ENCODE measurements at regions not wholly inside any gene's neighbourhood (a gene's known extent, or its start where the extent isn't known, plus 50 kb on each side); places are given as distances from the start of the nearest gene placed in this dataset.

GRCh38 chr7:95669513-95669912, 73.2 kb upstream of the PDK4 start:
- H4K20me1 ChIP-seq (ENCODE audit: control insufficient read depth, extremely low read depth, insufficient read depth, low read length), result no peaks in the 10 kb centered on the region
- H2AFZ ChIP-seq (ENCODE audit: control insufficient read depth, low read length), result no peak overlapping the region
- H3K4me1 ChIP-seq (ENCODE audit: control insufficient read depth, extremely low read depth, insufficient read depth, low read length), result no peaks in the 10 kb centered on the region
- no peak overlapping the region for H3K9ac ChIP-seq (ENCODE audit: control insufficient read depth, extremely low read depth, insufficient read depth, low read length)
- H3K27ac ChIP-seq (ENCODE audit: control insufficient read depth, insufficient read depth, low read length), result no peak overlapping the region
- H3K36me3 ChIP-seq (ENCODE audit: control insufficient read depth in 2 of 2, extremely low read depth in 1 of 2, insufficient read depth in 2 of 2, low read length in 2 of 2), result no peaks in the 10 kb centered on the region
- TF ChIP-seq CTCF (optimal IDR thresholded peaks at IDR 0.05 in 1 of 3, IDR thresholded peaks at IDR 0.05 in 1 of 3, conservative IDR thresholded peaks at IDR 0.05 in 1 of 3; ENCODE audit: extremely low read depth in 1 of 3, insufficient read depth in 2 of 3, low read length in 3 of 3) (no peak), EZH2 (IDR thresholded peaks at IDR 0.05; ENCODE audit: low read length) (no peak)
- dilution Hi-C loops (cut with MboI; ENCODE audit: extremely low pct_ligation_motif_present, low sequenced_read_pairs), result no loop called here
- no peaks in the 10 kb centered on the region for H3K9me1 ChIP-seq (ENCODE audit: control insufficient read depth, extremely low read depth, insufficient read depth, low read length)
- FAIRE-seq (no peak), DNase-seq (ENCODE audit: low read depth, low spot score) (no peak)
- no peak overlapping the region for H3K4me3 ChIP-seq (ENCODE audit: control insufficient read depth in 2 of 3, extremely low read depth in 1 of 3, insufficient read depth in 2 of 3, low read depth in 1 of 3, low read length in 3 of 3)
- no peak overlapping the region for H3K4me2 ChIP-seq (ENCODE audit: control insufficient read depth, extremely low read depth, insufficient read depth, low read depth, low read length)
- no peaks in the 10 kb centered on the region for H3K79me2 ChIP-seq (ENCODE audit: control insufficient read depth, insufficient read depth, low read length)
- H3K9me3 ChIP-seq (ENCODE audit: control insufficient read depth, low read depth, low read length), result no peaks in the 10 kb centered on the region
- no peaks in the 10 kb centered on the region for H3K27me3 ChIP-seq (ENCODE audit: control insufficient read depth, extremely low read depth, insufficient read depth, low read length)

GRCh38 chr7:95668504-95669018, 72.2 kb upstream of the PDK4 start:
- dilution Hi-C loops (cut with MboI; ENCODE audit: extremely low pct_ligation_motif_present, low sequenced_read_pairs), result no loop called here

More at GRCh38 chr7:95668504-95669018, 72.2 kb upstream of the PDK4 start:
- H3K9ac ChIP-seq (ENCODE audit: control insufficient read depth, extremely low read depth, insufficient read depth, low read length), result no peak overlapping the region
- FAIRE-seq, result no peak
- no peak for DNase-seq (ENCODE audit: low read depth, low spot score)
- H2AFZ ChIP-seq (ENCODE audit: control insufficient read depth, low read length), result no peak overlapping the region
- no peaks in the 10 kb centered on the region for H3K27me3 ChIP-seq (ENCODE audit: control insufficient read depth, extremely low read depth, insufficient read depth, low read length)
- no peaks in the 10 kb centered on the region for H3K79me2 ChIP-seq (ENCODE audit: control insufficient read depth, insufficient read depth, low read length)
- TF ChIP-seq EZH2 (IDR thresholded peaks at IDR 0.05; ENCODE audit: low read length) (no peak), CTCF (optimal IDR thresholded peaks at IDR 0.05 in 1 of 3, IDR thresholded peaks at IDR 0.05 in 1 of 3, conservative IDR thresholded peaks at IDR 0.05 in 1 of 3; ENCODE audit: extremely low read depth in 1 of 3, insufficient read depth in 2 of 3, low read length in 3 of 3) (no peak)
- no peaks in the 10 kb centered on the region for H3K9me1 ChIP-seq (ENCODE audit: control insufficient read depth, extremely low read depth, insufficient read depth, low read length)
- no peak overlapping the region for H3K4me2 ChIP-seq (ENCODE audit: control insufficient read depth, extremely low read depth, insufficient read depth, low read depth, low read length)
- H3K9me3 ChIP-seq (ENCODE audit: control insufficient read depth, low read depth, low read length), result no peaks in the 10 kb centered on the region
- H3K36me3 ChIP-seq (ENCODE audit: control insufficient read depth in 2 of 2, extremely low read depth in 1 of 2, insufficient read depth in 2 of 2, low read length in 2 of 2), result no peaks in the 10 kb centered on the region
- H3K27ac ChIP-seq (ENCODE audit: control insufficient read depth, insufficient read depth, low read length), result no peak overlapping the region
- H3K4me1 ChIP-seq (ENCODE audit: control insufficient read depth, extremely low read depth, insufficient read depth, low read length), result no peaks in the 10 kb centered on the region
- no peak overlapping the region for H3K4me3 ChIP-seq (ENCODE audit: control insufficient read depth in 2 of 3, extremely low read depth in 1 of 3, insufficient read depth in 2 of 3, low read depth in 1 of 3, low read length in 3 of 3)
- no peaks in the 10 kb centered on the region for H4K20me1 ChIP-seq (ENCODE audit: control insufficient read depth, extremely low read depth, insufficient read depth, low read length)
